ENCODE measurements at regions not wholly inside any gene's neighbourhood (a gene's known extent, or its start where the extent isn't known, plus 50 kb on each side); places are given as distances from the start of the nearest gene placed in this dataset.
"Not testable (repeated sequence)": the region's sequence is repeated elsewhere in the genome, so short reads cannot be mapped to it uniquely, and the experiment has no call there.

DNA sequence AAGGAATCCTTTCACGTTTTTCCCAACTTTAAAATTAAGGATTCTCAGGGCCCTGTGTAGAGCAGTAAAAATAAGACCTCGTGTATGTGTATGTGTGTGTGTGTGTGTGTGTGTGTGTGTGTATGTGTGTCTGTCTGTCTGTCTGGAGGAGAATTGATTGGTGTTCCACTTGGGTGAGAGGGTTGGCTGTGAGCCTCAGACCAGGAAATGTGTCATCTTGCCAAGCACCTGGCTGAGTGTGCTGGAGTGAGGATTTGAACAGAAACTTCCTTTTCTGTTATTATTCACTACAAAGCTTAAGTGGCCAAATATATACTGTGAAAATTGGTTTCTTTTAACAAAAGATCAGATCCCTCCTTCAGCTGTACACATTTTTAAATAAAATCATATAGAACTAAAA lies 103.6 kb upstream of the NUDT6 start:
- H3K36me3 ChIP-seq (ENCODE audit: control insufficient read depth, insufficient read depth, low read length); H3K4me3 ChIP-seq (ENCODE audit: insufficient read depth, low read depth, low read length); H3K23ac ChIP-seq (ENCODE audit: low read depth, low read length); H3K4me1 ChIP-seq (ENCODE audit: control insufficient read depth, insufficient read depth, low read length); H2BK20ac ChIP-seq (ENCODE audit: low read depth, low read length); POLR2A ChIA-PET (ENCODE audit: unreplicated experiment); in situ Hi-C loops (cut with MboI; ENCODE audit: low sequenced_read_pairs); H3K4me2 ChIP-seq (ENCODE audit: low read depth, low read length); H3K56ac ChIP-seq (ENCODE audit: extremely low read depth, insufficient read depth, low read length); H2BK15ac ChIP-seq (ENCODE audit: low read depth, low read length); H4K20me1 ChIP-seq (ENCODE audit: insufficient read depth, low read length); H4K8ac ChIP-seq (ENCODE audit: low read depth in 2 of 2, low read length in 2 of 2); H3K27me3 ChIP-seq (ENCODE audit: control insufficient read depth, insufficient read depth, low read length); H3K79me1 ChIP-seq (ENCODE audit: low read depth in 1 of 2, low read length in 2 of 2); H2BK120ac ChIP-seq (ENCODE audit: low read depth, low read length); H4K91ac ChIP-seq (ENCODE audit: insufficient read depth, low read depth, low read length); H3K9me1 ChIP-seq (ENCODE audit: insufficient read depth, low read length); H3K14ac ChIP-seq (replicated peaks; ENCODE audit: low read depth, low read length); CTCF ChIA-PET; H2AFZ ChIP-seq (replicated peaks; ENCODE audit: low read length, poor library complexity); H3K27ac ChIP-seq (ENCODE audit: insufficient read depth, low read length); H2AK9ac ChIP-seq (replicated peaks; ENCODE audit: low read depth, low read length, poor library complexity); H3K9me3 ChIP-seq (ENCODE audit: control insufficient read depth, insufficient read depth, low read length); intact Hi-C loops (cut with micrococcal nuclease); dilution Hi-C loops (cut with HindIII; ENCODE audit: low sequenced_read_pairs, unreplicated experiment); H3K9ac ChIP-seq (ENCODE audit: low read depth, low read length); BruUV-seq (replicated peaks); H2AK5ac ChIP-seq (ENCODE audit: low read depth, low read length): not testable (repeated sequence)
- Histone ChIP-seq H2BK5ac (ENCODE audit: low read depth, low read length, poor library complexity, severe bottlenecking) (peak overlapping the region; percentile 50), H3K4ac (ENCODE audit: low read depth, low read length) (peak overlapping the region; percentile 56; the same call in 1 of the 2 replicates), H3K18ac (ENCODE audit: low read depth, low read length) (peak overlapping the region; percentile 51; the same call in 1 of the 2 replicates), H4K5ac (ENCODE audit: low read depth, low read length) (peak overlapping the region; percentile 63; the same call in 1 of the 2 replicates)
- DNase-seq (peak; percentile 69), ATAC-seq (ENCODE audit: low read depth) (peak; percentile 14; the same call in 1 of the 2 replicates)
- WGBS, 2 experiments (ENCODE audit: extremely low coverage in 2 of 2, insufficient read length in 1 of 2) = 83% methylated on average over 1 of the region's 2 CpGs; no CpG with 5 or more reads in 1 of the 2 experiments
